Mucosa of descending colon (tissue), 3 donors: ENCODE measurements at regions not wholly inside any gene's neighbourhood (a gene's known extent, or its start where the extent isn't known, plus 50 kb on each side); places are given as distances from the start of the nearest gene placed in this dataset.

ENCODE experiments used
- ATAC-seq: fragments of 200-7000 bp; cut with Tn5 transposase; one replicate; pipeline ENCODE4 v1.9.1; 2020; ENCODE audit warnings: mild to moderate bottlenecking, moderate library complexity
- DNase-seq, 3 donors: peaks; one replicate each; pipeline ENCODE4 v3.0.0-alpha.2; 2020
- H3K36me3 ChIP-seq: fragments of 200-600 bp; one replicate; pipeline ENCODE4 v1.8.0; 2021; ENCODE audit warnings: low read depth, mild to moderate bottlenecking
- H3K4me1 ChIP-seq: fragments of 200-600 bp; one replicate; pipeline ENCODE4 v1.8.0; 2021; ENCODE audit warnings: low read depth, mild to moderate bottlenecking
- H3K4me3 ChIP-seq: fragments of 200-600 bp; one replicate; pipeline ENCODE4 v1.8.0; 2021; ENCODE audit warnings: mild to moderate bottlenecking
- H3K9me3 ChIP-seq: fragments of 200-600 bp; one replicate; pipeline ENCODE4 v1.8.0; 2021; ENCODE audit warnings: mild to moderate bottlenecking
- intact Hi-C, 2 donors: fragments of 100-400 bp; cut with DNase I in 1 of 2; cut with micrococcal nuclease in 1 of 2; formaldehyde crosslinking; loops; one replicate each; pipeline versions ENCODE4 v1.11.0 to v1.11.1; 2022; cut with DNase I, micrococcal nuclease
- TF ChIP-seq, protein P1 (sequence below): fragments of 200-600 bp; IDR thresholded peaks from one replicate; pipeline ENCODE4 v1.8.0; 2022; ENCODE audit warnings: antibody characterized with exemption, mild to moderate bottlenecking
- donor health status: DM: no; HTN: no; CAD: no; lungs with moderate emphysema.
- donor health status: DM: no; HTN: no; CAD: no.
- donor health status: DM: no; HTN: yes; CAD: no.

DNA sequence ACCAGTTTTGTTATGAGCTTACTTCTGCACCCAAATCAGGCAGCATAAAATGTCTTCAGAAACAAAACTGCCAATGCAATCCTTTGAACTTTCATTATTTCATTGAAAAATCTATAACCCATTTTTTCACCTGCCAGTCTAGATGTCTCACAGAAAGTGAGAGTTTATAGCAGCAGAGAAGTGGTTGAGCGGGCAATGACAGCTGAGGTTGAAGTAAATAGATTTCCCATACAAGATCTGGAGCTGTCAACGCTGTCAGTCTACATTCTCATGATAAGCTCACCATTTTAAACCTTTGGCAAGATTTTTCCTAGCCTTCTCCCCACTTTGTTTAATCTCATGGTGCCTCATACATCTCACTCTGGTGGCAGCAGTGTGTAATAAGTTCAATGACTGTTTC is 1144.9 kb upstream of the PCDH9 start:
- no peak for DNase-seq
- no peaks in the 10 kb centered on the region for H3K4me1 ChIP-seq
- TF ChIP-seq, protein P1, sequence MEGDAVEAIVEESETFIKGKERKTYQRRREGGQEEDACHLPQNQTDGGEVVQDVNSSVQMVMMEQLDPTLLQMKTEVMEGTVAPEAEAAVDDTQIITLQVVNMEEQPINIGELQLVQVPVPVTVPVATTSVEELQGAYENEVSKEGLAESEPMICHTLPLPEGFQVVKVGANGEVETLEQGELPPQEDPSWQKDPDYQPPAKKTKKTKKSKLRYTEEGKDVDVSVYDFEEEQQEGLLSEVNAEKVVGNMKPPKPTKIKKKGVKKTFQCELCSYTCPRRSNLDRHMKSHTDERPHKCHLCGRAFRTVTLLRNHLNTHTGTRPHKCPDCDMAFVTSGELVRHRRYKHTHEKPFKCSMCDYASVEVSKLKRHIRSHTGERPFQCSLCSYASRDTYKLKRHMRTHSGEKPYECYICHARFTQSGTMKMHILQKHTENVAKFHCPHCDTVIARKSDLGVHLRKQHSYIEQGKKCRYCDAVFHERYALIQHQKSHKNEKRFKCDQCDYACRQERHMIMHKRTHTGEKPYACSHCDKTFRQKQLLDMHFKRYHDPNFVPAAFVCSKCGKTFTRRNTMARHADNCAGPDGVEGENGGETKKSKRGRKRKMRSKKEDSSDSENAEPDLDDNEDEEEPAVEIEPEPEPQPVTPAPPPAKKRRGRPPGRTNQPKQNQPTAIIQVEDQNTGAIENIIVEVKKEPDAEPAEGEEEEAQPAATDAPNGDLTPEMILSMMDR, result no peak
- H3K36me3 ChIP-seq, result no peaks in the 10 kb centered on the region
- no peak overlapping the region for H3K4me3 ChIP-seq
- no peak for ATAC-seq
- no peaks in the 10 kb centered on the region for H3K9me3 ChIP-seq
- intact Hi-C loops, result no loop called here

- intact Hi-C loops, result no loop called here
- ATAC-seq (peak; percentile 81), DNase-seq (peak in 1 of 3 donors; percentile 4)
- Histone ChIP-seq H3K4me3 (no peak overlapping the region), H3K4me1 (no peaks in the 10 kb centered on the region), H3K9me3 (no peaks in the 10 kb centered on the region), H3K36me3 (no peaks in the 10 kb centered on the region)
- TF ChIP-seq, protein P1, result no peak
Measured at GRCh38 chr13:68369739-68370138, 1139.6 kb upstream of the PCDH9 start.

DNA sequence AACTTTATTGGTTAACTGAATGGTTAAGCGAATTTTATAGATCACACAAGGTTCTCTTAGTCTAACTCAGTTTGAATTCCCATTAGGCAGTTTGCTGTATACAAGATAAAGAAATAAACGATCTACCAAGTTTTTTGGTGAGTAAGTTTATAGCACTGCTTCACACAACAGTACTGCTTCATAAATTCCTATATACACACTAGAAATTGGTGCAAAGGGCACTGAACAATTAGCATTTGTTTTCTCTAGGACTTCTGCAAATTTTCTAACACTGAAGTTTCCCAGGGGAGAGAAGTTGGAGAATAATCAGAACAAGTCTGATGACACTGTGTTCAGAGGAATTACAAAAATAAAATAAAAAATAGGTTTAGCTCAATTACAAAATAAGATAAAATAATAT is 1138.8 kb upstream of the PCDH9 start:
- TF ChIP-seq, protein P1, result no peak
- DNase-seq (no peak), ATAC-seq (peak; percentile 14)
- Histone ChIP-seq H3K36me3 (no peaks in the 10 kb centered on the region), H3K9me3 (no peaks in the 10 kb centered on the region), H3K4me1 (no peaks in the 10 kb centered on the region), H3K4me3 (no peak overlapping the region)
- intact Hi-C loops, result no loop called here

DNA sequence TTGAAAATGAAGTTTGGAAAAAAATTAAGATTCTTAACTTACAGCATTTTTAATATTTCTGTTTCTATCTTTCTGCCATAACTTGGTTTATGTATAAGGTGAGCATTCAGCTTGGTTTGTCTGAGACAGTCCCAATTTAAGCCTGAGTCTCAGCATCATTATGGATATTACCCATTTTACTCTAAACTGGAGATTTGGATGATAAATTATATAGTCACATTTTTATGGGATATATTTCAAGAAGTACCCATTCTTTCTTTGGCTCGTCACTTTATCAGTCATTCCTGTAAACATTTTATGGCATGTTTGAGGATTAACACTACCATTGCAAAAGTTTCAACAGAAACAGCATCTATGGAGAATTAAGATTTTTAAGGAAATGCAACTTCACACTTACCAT is 1129.0 kb upstream of the PCDH9 start:
- no peaks in the 10 kb centered on the region for H3K9me3 ChIP-seq
- H3K4me1 ChIP-seq, result no peaks in the 10 kb centered on the region
- no peaks in the 10 kb centered on the region for H3K36me3 ChIP-seq
- no peak overlapping the region for H3K4me3 ChIP-seq
- TF ChIP-seq, protein P1, result no peak
- no peak for DNase-seq
- no peak for ATAC-seq
- intact Hi-C loops, result no loop called here

- no peak for ATAC-seq
- H3K9me3 ChIP-seq, result no peaks in the 10 kb centered on the region
- no peak overlapping the region for H3K4me3 ChIP-seq
- DNase-seq, result no peak
- no peaks in the 10 kb centered on the region for H3K36me3 ChIP-seq
- intact Hi-C loops, result no loop called here
- H3K4me1 ChIP-seq, result no peaks in the 10 kb centered on the region
- TF ChIP-seq, protein P1, result no peak
Measured at GRCh38 chr13:68358294-68358705, 1128.2 kb upstream of the PCDH9 start.

- intact Hi-C loops, result no loop called here
- ATAC-seq, result peak; percentile 87
Measured at GRCh38 chr13:68350554-68350953, 1120.4 kb upstream of the PCDH9 start.

More at GRCh38 chr13:68350554-68350953, 1120.4 kb upstream of the PCDH9 start:
- Histone ChIP-seq H3K4me1 (no peaks in the 10 kb centered on the region), H3K36me3 (no peaks in the 10 kb centered on the region), H3K9me3 (no peaks in the 10 kb centered on the region), H3K4me3 (no peak overlapping the region)
- DNase-seq, result no peak
- TF ChIP-seq, protein P1, result no peak
